ACHN (cell line): ENCODE measurements at regions not wholly inside any gene's neighbourhood (a gene's known extent, or its start where the extent isn't known, plus 50 kb on each side); places are given as distances from the start of the nearest gene placed in this dataset.
A peak's percentile ranks its signal among the peaks of the same experiment; 100 is the strongest.
"Not testable (repeated sequence)": the region's sequence is repeated elsewhere in the genome, so short reads cannot be mapped to it uniquely, and the experiment has no call there.

Experiments used
- DNase-seq: peaks from one replicate; pipeline ENCODE4 v3.0.0-alpha.2; 2015
- in situ Hi-C: cut with HindIII; loops from 2 replicates; pipeline ENCODE4 v1.10.0; 2017; ENCODE audit warnings: low sequenced_read_pairs, low pct_ligation_motif_present, low pct_unique_long_range_greater_than_20kb

GRCh38 chr20:25774203-25774602 is 77.5 kb upstream of the ZNF337 start:
- DNase-seq, in situ Hi-C loops: not testable (repeated sequence)

- in situ Hi-C loops, DNase-seq: not testable (repeated sequence)
Observed at GRCh38 chr20:25772437-25772836, 75.8 kb upstream of the ZNF337 start.

- in situ Hi-C loops, DNase-seq: not testable (repeated sequence)
Observed at GRCh38 chr20:25771818-25772217, 75.2 kb upstream of the ZNF337 start.

GRCh38 chr20:25761596-25761995 is 64.9 kb upstream of the ZNF337 start:
- DNase-seq = no peak
- in situ Hi-C loops = no loop called here

- DNase-seq, in situ Hi-C loops: not testable (repeated sequence)
Observed at GRCh38 chr20:25761046-25761445, 64.4 kb upstream of the ZNF337 start.

- DNase-seq = peak; percentile 66
- in situ Hi-C loops = no loop called here
Observed at GRCh38 chr20:25750765-25751696, 54.4 kb upstream of the ZNF337 start.

- in situ Hi-C loops = no loop called here
- DNase-seq = no peak
Observed at GRCh38 chr20:25750220-25750764, 53.6 kb upstream of the ZNF337 start.

- no peak for DNase-seq
- in situ Hi-C loops = no loop called here
Observed at GRCh38 chr20:25749649-25750048, 53.0 kb upstream of the ZNF337 start.
